Activated naive CD4-positive, alpha-beta T cell treated with anti-CD3 and anti-CD28 coated beads, Interleukin-2, amount 10 ng/mL, durations not matched to agents 7 days and 5 days (primary cell): ENCODE measurements at regions not wholly inside any gene's neighbourhood (a gene's known extent, or its start where the extent isn't known, plus 50 kb on each side); places are given as distances from the start of the nearest gene placed in this dataset.

Experiments
- CTCF ChIA-PET: fragments of 350-600 bp; sonication (Branson Sonifier 250); formaldehyde crosslinking; loops from one replicate; lab custom pipeline; 2021; ENCODE audit warnings: antibody characterized with exemption; lab: Charles Lee
- DNase-seq: peaks from one replicate; pipeline ENCODE4 v3.0.0-alpha.2; 2020
- H3K27ac Mint-ChIP-seq: one replicate; pipeline ENCODE4 v1.8.0; 2021; ENCODE audit warnings: mild to moderate bottlenecking, moderate library complexity, mixed read lengths
- H3K27me3 Mint-ChIP-seq: one replicate; pipeline ENCODE4 v1.8.0; 2021; ENCODE audit warnings: mild to moderate bottlenecking, mixed read lengths
- H3K36me3 Mint-ChIP-seq: one replicate; pipeline ENCODE4 v1.8.0; 2021; ENCODE audit warnings: mixed read lengths
- H3K4me1 Mint-ChIP-seq: one replicate; pipeline ENCODE4 v1.8.0; 2021; ENCODE audit warnings: mixed read lengths
- H3K4me3 Mint-ChIP-seq: one replicate; pipeline ENCODE4 v1.8.0; 2021; ENCODE audit warnings: mild to moderate bottlenecking, moderate library complexity, mixed read lengths
- H3K9me3 Mint-ChIP-seq: one replicate; pipeline ENCODE4 v1.8.0; 2021; ENCODE audit warnings: mixed read lengths

DNA sequence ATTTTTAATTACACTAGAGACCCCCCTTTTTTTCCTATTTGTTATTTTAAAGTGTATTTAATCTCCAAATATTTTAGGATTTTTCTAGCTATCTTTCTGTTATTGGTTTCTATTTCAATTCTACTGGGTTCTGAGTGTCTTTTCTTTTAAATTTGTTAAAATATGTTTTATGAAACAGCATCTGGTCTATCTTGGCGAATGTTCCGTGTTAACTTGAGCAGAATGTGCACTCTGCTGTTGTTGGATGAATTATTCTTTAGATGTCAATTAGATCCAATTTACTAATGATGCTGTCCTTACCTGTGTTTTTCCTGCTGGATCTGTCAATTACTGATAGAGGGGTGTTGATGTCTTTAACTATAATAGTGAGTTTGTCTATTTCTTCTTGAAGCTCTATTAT is 462.0 kb upstream of the CNTN3 start:
- CTCF ChIA-PET: no interaction called here
- H3K27ac Mint-ChIP-seq: no peak overlapping the region
- no peaks in the 10 kb centered on the region for H3K36me3 Mint-ChIP-seq
- no peaks in the 10 kb centered on the region for H3K27me3 Mint-ChIP-seq
- no peaks in the 10 kb centered on the region for H3K4me1 Mint-ChIP-seq
- H3K4me3 Mint-ChIP-seq: no peak overlapping the region
- DNase-seq: no peak
- H3K9me3 Mint-ChIP-seq: no peaks in the 10 kb centered on the region

DNA sequence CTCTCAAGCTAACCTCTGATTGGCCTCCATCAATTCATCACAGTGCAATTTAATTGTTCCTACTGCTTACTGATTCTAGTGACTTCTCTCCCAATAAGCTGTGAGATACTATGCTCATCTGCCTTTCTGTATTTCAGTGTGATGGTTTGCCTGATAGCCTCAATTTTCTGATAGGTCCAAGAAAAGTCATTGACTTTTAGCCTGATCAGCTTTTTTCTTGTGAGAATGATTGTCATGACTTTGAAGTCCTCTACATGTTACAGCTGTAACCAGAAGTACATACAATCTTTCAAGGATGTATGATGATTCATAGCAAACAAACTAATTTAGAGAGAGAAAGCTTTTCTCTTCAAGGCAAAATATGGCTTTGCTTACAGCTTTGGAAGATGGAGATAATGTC is 463.8 kb upstream of the CNTN3 start:
- no peak overlapping the region for H3K27ac Mint-ChIP-seq
- H3K36me3 Mint-ChIP-seq: no peaks in the 10 kb centered on the region
- no peak overlapping the region for H3K4me3 Mint-ChIP-seq
- no peaks in the 10 kb centered on the region for H3K27me3 Mint-ChIP-seq
- H3K9me3 Mint-ChIP-seq: no peaks in the 10 kb centered on the region
- CTCF ChIA-PET: interaction anchor here (1.3 kb wide), 1 partner anchor 9 kb away, joined by 3 read pairs; no protein-coding TSS in a partner anchor
- H3K4me1 Mint-ChIP-seq: no peaks in the 10 kb centered on the region
- DNase-seq: no peak

DNA sequence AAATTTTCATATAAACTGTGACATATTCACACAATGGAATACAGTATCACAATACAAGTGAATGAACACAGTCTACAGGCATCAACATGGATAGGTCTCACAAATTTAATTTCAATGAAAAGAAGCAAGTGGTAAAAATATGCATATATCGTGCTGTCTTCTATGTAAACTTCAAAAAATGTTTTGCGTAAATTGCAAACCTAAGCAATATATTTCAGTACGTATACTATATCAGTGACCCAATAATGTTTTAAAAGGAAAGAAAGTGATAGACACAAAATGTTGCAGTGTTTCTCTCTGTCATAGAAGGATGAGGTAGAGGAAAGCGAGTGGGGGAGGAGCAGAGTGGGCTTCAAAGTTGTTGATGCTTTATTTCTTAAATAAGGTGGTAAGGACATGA is 468.4 kb upstream of the CNTN3 start:
- peaks cover 3% of the 10 kb centered on the region for H3K9me3 Mint-ChIP-seq
- no peaks in the 10 kb centered on the region for H3K36me3 Mint-ChIP-seq
- no peak for DNase-seq
- H3K4me3 Mint-ChIP-seq: no peak overlapping the region
- H3K27me3 Mint-ChIP-seq: no peaks in the 10 kb centered on the region
- no peak overlapping the region for H3K27ac Mint-ChIP-seq
- H3K4me1 Mint-ChIP-seq: no peaks in the 10 kb centered on the region
- CTCF ChIA-PET: no interaction called here

DNA sequence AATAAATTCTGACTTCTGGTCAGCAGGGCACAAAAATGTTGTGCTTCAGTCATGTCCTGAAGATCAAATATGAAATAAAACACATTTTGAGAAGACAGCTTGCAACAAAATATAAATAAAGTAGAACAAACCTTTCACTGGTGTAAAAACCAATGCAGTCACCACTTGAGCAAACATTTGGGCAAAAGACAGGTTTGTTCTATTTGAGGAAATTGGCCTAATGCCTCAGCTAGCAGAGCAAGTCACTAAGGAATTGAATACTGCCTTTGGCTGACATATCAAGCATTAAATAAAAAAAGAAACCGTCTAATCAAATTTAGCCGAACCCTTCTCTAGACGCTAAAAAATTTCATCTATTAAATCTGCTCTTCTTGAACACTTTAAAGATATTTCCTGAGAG is 475.4 kb upstream of the CNTN3 start:
- CTCF ChIA-PET: no interaction called here
- Mint-ChIP-seq H3K36me3 (no peaks in the 10 kb centered on the region), H3K27ac (no peak overlapping the region), H3K9me3 (peaks cover 3% of the 10 kb centered on the region), H3K4me3 (no peak overlapping the region), H3K27me3 (no peaks in the 10 kb centered on the region), H3K4me1 (no peaks in the 10 kb centered on the region)
- DNase-seq: no peak

DNA sequence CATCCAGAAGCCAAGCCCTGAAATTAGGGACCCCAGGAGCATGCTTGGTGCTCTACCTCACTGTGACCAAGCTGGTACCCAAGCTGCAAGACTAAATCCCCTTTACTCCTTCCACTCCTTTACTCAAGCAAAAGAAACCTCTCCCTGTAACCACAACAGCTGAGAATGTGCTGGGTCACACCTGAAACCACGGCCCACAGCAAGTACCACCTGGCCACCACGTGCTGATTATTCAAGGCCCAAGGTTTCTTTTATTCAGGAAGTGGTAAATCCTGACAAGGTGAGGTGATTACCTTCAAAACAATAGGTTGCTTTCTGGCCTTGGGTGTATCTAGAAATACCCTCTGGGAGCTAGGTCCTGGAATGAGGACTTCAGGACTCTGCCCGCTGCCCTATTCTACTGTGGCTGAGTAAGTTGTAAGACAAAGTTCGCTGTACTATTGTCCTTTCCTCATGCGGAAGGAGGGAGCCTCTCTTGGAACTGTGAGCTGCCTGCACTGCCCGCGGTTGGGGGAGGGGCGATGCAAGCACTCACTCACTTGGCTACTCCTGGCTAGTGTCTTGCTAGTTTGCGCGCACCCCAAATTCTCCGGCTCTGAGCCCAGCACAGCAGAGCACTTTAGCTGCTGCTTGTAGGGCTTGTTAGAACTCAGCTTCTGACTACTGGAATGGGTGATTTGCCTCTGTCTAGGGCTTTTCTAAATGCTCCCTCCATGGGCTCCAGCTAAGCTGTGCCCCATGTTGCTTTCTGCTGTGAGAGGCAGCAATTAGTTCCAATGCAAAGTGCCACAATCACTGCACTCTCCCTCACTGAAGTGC is 487.1 kb upstream of the CNTN3 start:
- H3K27ac Mint-ChIP-seq: no peak overlapping the region
- DNase-seq: no peak
- H3K4me3 Mint-ChIP-seq: no peak overlapping the region
- peaks cover 15% of the 10 kb centered on the region for H3K9me3 Mint-ChIP-seq
- CTCF ChIA-PET: no interaction called here
- H3K27me3 Mint-ChIP-seq: no peaks in the 10 kb centered on the region
- no peaks in the 10 kb centered on the region for H3K36me3 Mint-ChIP-seq
- no peaks in the 10 kb centered on the region for H3K4me1 Mint-ChIP-seq

DNA sequence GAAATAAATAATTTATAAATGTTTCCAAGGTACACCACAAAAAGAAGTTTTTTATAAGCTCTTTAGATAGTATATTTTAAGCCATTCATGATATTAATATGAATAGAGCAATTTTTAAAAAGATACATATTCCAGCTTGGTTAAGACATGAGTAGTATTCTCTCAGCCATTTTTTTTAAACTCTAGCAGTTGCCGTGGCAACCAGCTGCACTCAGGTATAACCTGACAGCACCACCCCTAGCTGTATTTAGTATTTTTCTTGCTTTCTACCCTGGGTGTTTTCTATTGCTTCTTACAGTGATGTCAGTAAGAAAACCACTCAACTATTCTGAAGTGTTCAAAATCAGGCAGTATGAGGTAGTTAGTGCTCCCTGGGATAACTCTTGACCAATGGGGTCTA is 496.3 kb upstream of the CNTN3 start:
- H3K36me3 Mint-ChIP-seq: no peaks in the 10 kb centered on the region
- CTCF ChIA-PET: no interaction called here
- H3K9me3 Mint-ChIP-seq: no peaks in the 10 kb centered on the region
- H3K27me3 Mint-ChIP-seq: no peaks in the 10 kb centered on the region
- H3K4me3 Mint-ChIP-seq: no peak overlapping the region
- no peak overlapping the region for H3K27ac Mint-ChIP-seq
- no peak for DNase-seq
- H3K4me1 Mint-ChIP-seq: no peaks in the 10 kb centered on the region

DNA sequence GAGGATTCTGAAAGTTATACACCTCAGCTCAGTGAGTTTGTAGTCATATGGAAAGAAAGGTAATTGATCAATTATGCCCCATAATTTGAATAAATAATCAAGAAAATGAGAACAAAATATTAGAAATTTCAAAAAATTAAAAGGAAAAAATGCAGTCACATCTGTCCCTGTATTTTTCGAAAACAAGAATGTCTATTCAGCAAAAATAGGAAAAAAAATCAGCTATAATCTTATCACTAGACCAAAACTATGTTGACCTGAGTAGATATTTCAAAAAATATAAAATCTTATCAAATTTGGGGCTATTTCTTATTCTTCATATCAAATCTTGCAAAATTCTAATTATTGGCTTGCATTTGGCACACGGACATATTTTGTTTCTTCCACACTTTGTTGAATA is 501.2 kb upstream of the CNTN3 start:
- no peak overlapping the region for H3K27ac Mint-ChIP-seq
- DNase-seq: no peak
- peaks cover 4% of the 10 kb centered on the region for H3K9me3 Mint-ChIP-seq
- H3K27me3 Mint-ChIP-seq: no peaks in the 10 kb centered on the region
- H3K4me3 Mint-ChIP-seq: no peak overlapping the region
- CTCF ChIA-PET: no interaction called here
- no peaks in the 10 kb centered on the region for H3K36me3 Mint-ChIP-seq
- no peaks in the 10 kb centered on the region for H3K4me1 Mint-ChIP-seq

DNA sequence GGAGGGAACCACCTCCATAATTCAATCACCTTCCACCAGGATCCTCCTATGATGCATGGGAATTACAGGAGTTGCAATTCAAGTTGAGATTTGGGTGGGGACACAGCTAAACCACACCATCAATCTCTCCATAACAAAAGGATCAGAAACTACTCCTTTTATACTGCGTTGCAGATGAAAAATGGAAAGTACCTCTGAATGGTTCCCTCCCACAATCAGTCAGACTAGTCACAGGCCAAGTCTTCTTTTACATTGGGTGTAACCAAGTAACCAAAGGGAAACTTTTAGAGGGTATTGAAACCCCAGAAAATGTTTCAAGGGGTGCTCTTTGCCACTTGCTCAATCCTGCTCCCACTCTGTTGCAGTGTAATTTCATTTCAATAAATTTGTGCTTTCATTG is 504.3 kb upstream of the CNTN3 start:
- H3K9me3 Mint-ChIP-seq: peaks cover 4% of the 10 kb centered on the region
- DNase-seq: no peak
- H3K4me3 Mint-ChIP-seq: no peak overlapping the region
- H3K27ac Mint-ChIP-seq: no peak overlapping the region
- H3K27me3 Mint-ChIP-seq: no peaks in the 10 kb centered on the region
- no peaks in the 10 kb centered on the region for H3K4me1 Mint-ChIP-seq
- CTCF ChIA-PET: no interaction called here
- H3K36me3 Mint-ChIP-seq: no peaks in the 10 kb centered on the region

DNA sequence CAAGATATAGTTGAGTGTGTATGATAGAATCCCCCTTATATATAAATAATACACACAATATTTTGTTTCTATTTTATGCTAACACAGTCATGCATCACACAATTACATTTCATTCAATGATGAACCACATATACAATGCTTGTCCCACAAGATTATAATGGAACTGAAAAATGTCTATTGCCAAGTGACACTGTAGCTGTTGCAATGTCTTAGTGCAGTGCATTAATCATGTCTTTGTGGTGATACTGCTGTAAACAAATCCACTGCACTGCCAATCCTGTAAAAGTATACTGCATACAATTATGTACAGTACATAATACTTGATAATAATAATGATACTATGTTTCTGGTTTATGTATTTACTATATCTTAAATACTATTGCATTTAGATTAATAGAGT is 512.1 kb upstream of the CNTN3 start:
- H3K36me3 Mint-ChIP-seq: no peaks in the 10 kb centered on the region
- CTCF ChIA-PET: no interaction called here
- H3K4me3 Mint-ChIP-seq: no peak overlapping the region
- DNase-seq: no peak
- H3K9me3 Mint-ChIP-seq: peaks cover 1% of the 10 kb centered on the region
- no peak overlapping the region for H3K27ac Mint-ChIP-seq
- H3K4me1 Mint-ChIP-seq: no peaks in the 10 kb centered on the region
- H3K27me3 Mint-ChIP-seq: no peaks in the 10 kb centered on the region

DNA sequence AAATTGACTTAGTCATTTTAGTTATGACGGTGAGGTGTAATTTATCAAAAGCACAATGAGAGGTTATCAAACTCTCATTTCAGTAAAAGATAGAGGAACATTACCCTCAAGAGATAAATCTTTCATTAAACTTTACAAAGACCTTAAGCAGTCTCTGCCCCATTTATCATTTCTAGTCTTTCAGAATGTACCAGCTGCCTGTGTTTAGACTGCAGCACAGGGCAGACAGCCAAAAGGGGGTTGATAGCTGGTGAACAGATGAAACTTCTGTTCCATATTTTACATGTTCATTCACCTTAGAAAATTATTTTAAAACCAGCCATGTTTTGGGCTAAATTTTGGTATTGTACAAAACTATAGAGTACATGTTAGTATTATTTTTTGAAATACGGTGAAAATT is 514.6 kb upstream of the CNTN3 start:
- Mint-ChIP-seq H3K4me1 (no peaks in the 10 kb centered on the region), H3K9me3 (peaks cover 2% of the 10 kb centered on the region), H3K36me3 (no peaks in the 10 kb centered on the region), H3K27ac (no peak overlapping the region), H3K27me3 (no peaks in the 10 kb centered on the region), H3K4me3 (no peak overlapping the region)
- CTCF ChIA-PET: no interaction called here
- no peak for DNase-seq

DNA sequence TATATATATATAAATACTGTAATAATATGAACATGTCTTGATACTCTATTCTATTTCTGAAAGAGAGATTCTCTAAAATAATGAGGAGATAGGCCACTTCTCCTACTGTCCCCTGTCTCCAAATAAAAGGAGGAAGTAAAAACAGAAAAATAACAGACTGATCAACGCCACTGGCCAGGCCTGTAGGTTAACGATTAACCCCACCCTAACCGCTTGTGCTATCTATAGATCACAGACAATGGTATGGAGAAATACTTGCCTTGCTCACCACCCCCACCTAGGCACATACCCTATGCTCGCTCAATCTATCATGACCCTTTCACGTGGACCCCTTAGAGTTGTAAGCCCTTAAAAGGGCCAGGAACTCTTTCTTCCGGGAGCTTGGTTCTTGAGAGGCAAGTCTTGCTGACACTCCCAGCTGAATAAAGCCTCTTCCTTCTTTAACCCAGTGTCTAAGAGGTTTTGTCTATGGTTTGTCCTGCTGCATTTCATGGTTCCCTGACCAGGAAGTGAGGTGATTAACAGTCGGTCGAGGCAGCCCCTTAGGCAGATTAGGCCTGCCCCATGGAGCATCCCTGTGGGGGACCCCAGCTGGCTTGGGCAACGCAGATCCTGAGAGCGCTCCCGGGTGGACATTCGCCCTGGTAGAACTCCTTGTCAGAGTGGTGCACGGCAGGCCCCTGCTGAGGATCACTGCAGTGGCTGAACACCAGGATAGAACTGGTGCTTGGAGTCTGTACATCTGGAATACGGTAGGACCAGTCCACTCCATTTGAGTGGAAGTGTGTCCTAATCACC is 521.8 kb upstream of the CNTN3 start:
- Mint-ChIP-seq H3K27me3 (no peaks in the 10 kb centered on the region), H3K36me3 (no peaks in the 10 kb centered on the region), H3K27ac (no peak overlapping the region), H3K4me3 (no peak overlapping the region), H3K9me3 (peaks cover 15% of the 10 kb centered on the region), H3K4me1 (no peaks in the 10 kb centered on the region)
- no peak for DNase-seq
- CTCF ChIA-PET: no interaction called here

DNA sequence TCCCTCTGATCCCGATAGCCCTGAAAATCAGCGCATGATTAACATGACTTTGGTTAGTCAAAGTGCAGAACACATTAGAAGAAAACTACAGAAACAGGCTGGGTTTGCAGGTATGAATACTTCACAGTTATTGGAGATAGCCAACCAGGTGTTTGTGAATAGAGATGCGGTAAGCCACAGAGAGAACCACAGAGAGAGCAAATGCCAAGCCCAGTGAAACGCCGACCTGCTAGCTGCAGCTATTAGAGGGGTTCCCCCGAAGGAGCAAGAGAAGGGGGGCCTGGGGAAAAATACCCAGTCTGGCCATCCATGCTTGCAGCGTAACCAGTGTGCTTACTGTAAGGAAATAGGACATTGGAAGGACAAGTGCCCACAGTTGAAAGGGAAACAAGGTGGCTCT is 523.9 kb upstream of the CNTN3 start:
- CTCF ChIA-PET: no interaction called here
- Mint-ChIP-seq H3K27ac (no peak overlapping the region), H3K36me3 (no peaks in the 10 kb centered on the region), H3K27me3 (no peaks in the 10 kb centered on the region), H3K4me1 (no peaks in the 10 kb centered on the region), H3K9me3 (peaks cover 12% of the 10 kb centered on the region), H3K4me3 (no peak overlapping the region)
- no peak for DNase-seq

DNA sequence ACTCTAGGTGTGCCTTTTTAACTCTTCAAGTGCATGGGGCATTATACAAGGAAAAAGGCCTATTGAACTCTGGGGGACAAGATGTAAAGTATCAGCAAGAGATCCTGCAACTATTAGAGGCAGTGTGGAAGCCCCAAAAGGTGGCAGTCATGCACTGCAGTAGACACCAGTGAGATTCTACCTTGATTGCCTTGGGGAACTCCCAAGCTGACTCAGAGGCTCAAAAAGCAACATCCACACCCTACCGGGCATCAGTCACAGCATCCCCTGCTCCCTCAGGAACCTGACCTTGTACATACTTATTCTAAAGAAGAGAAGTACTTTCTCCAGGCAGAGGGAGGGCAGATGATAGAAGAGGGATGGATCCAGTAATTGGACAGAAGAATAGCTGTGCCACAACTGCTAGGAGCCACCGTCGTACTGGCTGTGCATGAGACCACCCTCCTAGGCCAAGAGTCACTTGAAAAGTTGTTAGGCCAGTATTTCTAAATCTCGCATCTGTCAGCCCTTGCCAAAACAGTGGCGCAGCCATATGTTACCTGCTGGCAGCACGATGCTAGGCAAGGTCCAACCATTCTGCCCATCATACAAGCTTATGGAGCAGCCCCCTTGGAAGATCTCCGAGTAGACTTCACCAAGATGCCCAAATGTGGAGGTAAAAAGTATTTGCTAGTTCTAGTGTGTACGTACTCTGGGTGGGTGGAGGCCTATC is 523.1 kb upstream of the FRG2C start:
- CTCF ChIA-PET: no interaction called here
- DNase-seq: no peak
- no peaks in the 10 kb centered on the region for H3K27me3 Mint-ChIP-seq
- no peaks in the 10 kb centered on the region for H3K4me1 Mint-ChIP-seq
- no peak overlapping the region for H3K27ac Mint-ChIP-seq
- peaks cover 12% of the 10 kb centered on the region for H3K9me3 Mint-ChIP-seq
- H3K36me3 Mint-ChIP-seq: no peaks in the 10 kb centered on the region
- no peak overlapping the region for H3K4me3 Mint-ChIP-seq

DNA sequence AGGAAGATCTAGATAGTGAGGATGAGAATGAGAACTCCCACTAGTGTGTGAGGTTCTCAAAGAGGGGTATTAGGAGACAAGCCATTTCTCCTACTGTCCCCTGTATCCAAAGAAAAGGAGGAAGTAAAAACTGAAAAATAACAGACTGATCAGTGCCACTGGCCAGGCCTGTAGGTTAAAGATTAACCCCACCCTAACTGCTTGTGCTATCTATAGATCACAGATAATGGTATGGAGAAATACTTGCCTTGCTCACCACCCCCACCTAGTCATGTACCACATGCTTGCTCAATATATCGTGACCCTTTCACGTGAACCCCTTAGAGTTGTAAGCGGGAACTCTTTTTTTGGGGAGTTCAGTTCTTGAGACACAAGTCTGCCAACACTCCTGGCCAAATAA is 519.7 kb upstream of the FRG2C start:
- Mint-ChIP-seq H3K4me1 (no peaks in the 10 kb centered on the region), H3K27me3 (no peaks in the 10 kb centered on the region), H3K4me3 (no peak overlapping the region), H3K27ac (no peak overlapping the region), H3K36me3 (no peaks in the 10 kb centered on the region), H3K9me3 (peaks cover 2% of the 10 kb centered on the region)
- CTCF ChIA-PET: no interaction called here
- DNase-seq: no peak
